K562 (cell line): ENCODE measurements at regions not wholly inside any gene's neighbourhood (a gene's known extent, or its start where the extent isn't known, plus 50 kb on each side); places are given as distances from the start of the nearest gene placed in this dataset.

Experiments
- ATAC-seq: fragments of 200-7000 bp; cut with Tn5 transposase; 3 replicates; pipeline ENCODE4 v1.9.1; 2020; ENCODE audit warnings: moderate library complexity
- BruUV-seq: library from RNA; stranded (reverse); fragments of 400-500 nt; replicated peaks from 2 replicates; lab custom pipeline; 2021; lab: Mats Ljungman, UMichigan
- CTCF ChIA-PET: fragments of 300-600 bp; formaldehyde crosslinking; extraction: SDS; loops from one replicate; lab custom pipeline; 2021; ENCODE audit warnings: low intra/inter-chr PET ratio; lab: Yijun Ruan, JAX
- POLR2A ChIA-PET: fragments of 300-600, 350-650 bp; sonication (Branson Sonifier 250); formaldehyde crosslinking; extraction: SDS; loops from one replicate; lab custom pipeline; 2021; ENCODE audit warnings: antibody characterized with exemption, inconsistent platforms; lab: Yijun Ruan, JAX
- DNase-seq, 4 experiments: peaks; one replicate each; pipeline versions ENCODE4 v3.0.0 to v3.0.0-alpha.2; 2011 to 2018; ENCODE audit warnings: low spot score in 3 of 4, mixed read lengths in 3 of 4; ENCODE audit errors: extremely low read depth in 1 of 4
- FAIRE-seq: peaks from 2 replicates; lab custom pipeline; 2011; peaks lifted over from hg19 to GRCh38; lab: Jason Lieb, UNC
- H2AFZ ChIP-seq: 2 replicates; pipeline ENCODE4 v1.6.0; 2011; ENCODE audit warnings: low read depth, low read length, control low read depth, inconsistent platforms
- H3K27ac ChIP-seq: fragments of 200-600 bp; 3 replicates; pipeline ENCODE4 v1.8.0; 2011; ENCODE audit warnings: low read depth, mild to moderate bottlenecking, control low read depth, inconsistent platforms, low read length, moderate library complexity, mixed read lengths; ENCODE audit errors: extremely low read depth
- H3K27me3 ChIP-seq, 2 experiments: fragments of 300-600 bp in 1 of 2; 2 replicates in 1 of 2; 3 replicates in 1 of 2; pipeline versions ENCODE4 v1.6.0 to v1.8.0; 2011; ENCODE audit warnings: inconsistent platforms in 2 of 2, low read length in 2 of 2, mild to moderate bottlenecking in 1 of 2, mixed read lengths in 1 of 2, moderate library complexity in 1 of 2; ENCODE audit not compliant: control insufficient read depth in 2 of 2, insufficient read depth in 2 of 2
- H3K36me3 ChIP-seq: fragments of 300-600 bp; 3 replicates; pipeline ENCODE4 v1.8.0; 2011; ENCODE audit warnings: mild to moderate bottlenecking, low read length, inconsistent platforms; ENCODE audit not compliant: control insufficient read depth, insufficient read depth
- H3K4me1 ChIP-seq, 2 experiments: fragments of 200-600 bp in 1 of 2; replicated peaks in 1 of 2; 2 replicates in 1 of 2; 3 replicates in 1 of 2; pipeline versions ENCODE4 v1.5.1 to v1.8.0; 2011; ENCODE audit warnings: inconsistent platforms in 2 of 2, low read length in 2 of 2, mild to moderate bottlenecking in 1 of 2, mixed read lengths in 1 of 2, moderate library complexity in 1 of 2; ENCODE audit not compliant: control insufficient read depth in 2 of 2, insufficient read depth in 2 of 2
- H3K4me2 ChIP-seq: 2 replicates; pipeline ENCODE4 v1.6.1; 2011; ENCODE audit warnings: low read length, control low read depth, inconsistent platforms, mixed read lengths; ENCODE audit not compliant: insufficient read depth
- H3K4me3 ChIP-seq: fragments of 200-600 bp; sonication (generic), shearing (Covaris generic); 2 replicates; pipeline ENCODE4 v1.5.1; 2016; ENCODE audit warnings: control low read depth, inconsistent platforms
- H3K79me2 ChIP-seq: fragments of 200-600 bp; 3 replicates; pipeline ENCODE4 v1.8.0; 2011; ENCODE audit warnings: low read length, inconsistent platforms; ENCODE audit not compliant: control insufficient read depth, insufficient read depth
- H3K9ac ChIP-seq, 2 experiments: 2 replicates each; pipeline versions ENCODE4 v1.6.0 to v1.6.1; 2011; ENCODE audit warnings: low read depth in 2 of 2, low read length in 2 of 2, control low read depth in 1 of 2, inconsistent platforms in 1 of 2, mild to moderate bottlenecking in 1 of 2, mixed read lengths in 1 of 2; ENCODE audit not compliant: insufficient read depth in 1 of 2
- H3K9me1 ChIP-seq: one replicate; pipeline ENCODE4 v1.6.0; 2011; ENCODE audit warnings: inconsistent platforms, mild to moderate bottlenecking, low read length, moderate library complexity; ENCODE audit not compliant: control insufficient read depth, insufficient read depth
- H3K9me3 ChIP-seq: replicated peaks from 2 replicates; pipeline ENCODE4 v1.5.1; 2011; ENCODE audit warnings: low read depth, low read length, inconsistent platforms; ENCODE audit not compliant: control insufficient read depth, insufficient read depth
- H4K20me1 ChIP-seq: replicated peaks from 2 replicates; pipeline ENCODE4 v1.6.1; 2011; ENCODE audit warnings: low read length, inconsistent platforms, mixed read lengths; ENCODE audit not compliant: control insufficient read depth, insufficient read depth
- MGA ChIP-seq: fragments of 450-650 bp; IDR thresholded peaks from 2 replicates; pipeline ENCODE4 v1.6.1; 2016; ENCODE audit warnings: mild to moderate bottlenecking, moderate library complexity
- MITF ChIP-seq: IDR thresholded peaks from 2 replicates; pipeline ENCODE4 v1.6.1; 2014; ENCODE audit warnings: antibody characterized with exemption
- PKNOX1 ChIP-seq: fragments of 450-650 bp; IDR thresholded peaks from 2 replicates; pipeline ENCODE4 v1.6.1; 2016
- RBM22 ChIP-seq: fragments of 200-400 bp; formaldehyde crosslinking; IDR thresholded peaks from 2 replicates; pipeline ENCODE4 v1.6.1; 2018; ENCODE audit warnings: low read length, low read depth; ENCODE audit not compliant: poor library complexity, severe bottlenecking
- WGBS: fragments of 100-300 bp; shearing (Covaris generic); methylation state at CpG from one replicate; pipeline ENCODE4 v1.1.6; 2016; ENCODE audit warnings: low coverage, mixed read lengths; ENCODE audit not compliant: insufficient coverage; ENCODE audit errors: missing lambda C conversion rate; 5-methylcytosine and 5-hydroxymethylcytosine counted together
- in situ Hi-C: fragments of 300-500 bp; cut with MboI; formaldehyde crosslinking; loops from 4 replicates; pipeline ENCODE4 v1.15.0; 2018; ENCODE audit warnings: inconsistent platforms, mixed read lengths
- intact Hi-C: fragments of 100-400 bp; cut with micrococcal nuclease; formaldehyde crosslinking; loops from 2 replicates; pipeline ENCODE4 v1.14.2; 2022

- FAIRE-seq, result no peak
- no peak overlapping the region for H3K4me2 ChIP-seq
Measured at GRCh38 chr10:64555666-64556065, 1034.5 kb downstream of the REEP3 start.

More at GRCh38 chr10:64555666-64556065, 1034.5 kb downstream of the REEP3 start:
- Histone ChIP-seq H3K36me3 (no peaks in the 10 kb centered on the region), H3K4me3 (no peak overlapping the region), H4K20me1 (no peaks in the 10 kb centered on the region), H3K79me2 (no peaks in the 10 kb centered on the region), H3K9me1 (no peaks in the 10 kb centered on the region), H3K9me3 (no peaks in the 10 kb centered on the region), H3K27me3 (no peaks in the 10 kb centered on the region), H2AFZ (no peak overlapping the region)
- intact Hi-C loops, result no loop called here
- WGBS, result 24% methylated on average over 5 of the region's 5 CpGs
- in situ Hi-C loops, result no loop called here
- no peak for ATAC-seq
- TF ChIP-seq RBM22 (no peak), MGA (no peak), MITF (no peak), PKNOX1 (no peak)
- TF ChIP-seq, all 486 proteins: peak for 0
- Histone ChIP-seq H3K9ac (no peak overlapping the region), H3K4me1 (no peaks in the 10 kb centered on the region; a peak in 1 of 5 replicates), H3K27ac (no peak overlapping the region)
- no peak for DNase-seq
- BruUV-seq, result no TSS peak
- ChIA-PET CTCF (no interaction called here), POLR2A (no interaction called here)
